Activated CD4-positive, alpha-beta memory T cell treated with anti-CD3 and anti-CD28 coated beads for 36 hours (primary cell): ENCODE measurements at regions not wholly inside any gene's neighbourhood (a gene's known extent, or its start where the extent isn't known, plus 50 kb on each side); places are given as distances from the start of the nearest gene placed in this dataset.

Source experiments
- CTCF ChIA-PET: fragments of 350-600 bp; sonication (Branson Sonifier 250); formaldehyde crosslinking; loops from one replicate; lab custom pipeline; 2021; ENCODE audit warnings: antibody characterized with exemption, inconsistent platforms; lab: Charles Lee
- POLR2A ChIA-PET: fragments of 350-600 bp; sonication (Branson Sonifier 250); formaldehyde crosslinking; loops from one replicate; lab custom pipeline; 2021; ENCODE audit warnings: antibody characterized with exemption; lab: Charles Lee
- DNase-seq: peaks from one replicate; pipeline ENCODE4 v3.0.0-alpha.2; 2020
- H3K27ac Mint-ChIP-seq: one replicate; pipeline ENCODE4 v1.8.0; 2021; ENCODE audit warnings: mixed read lengths
- H3K27me3 Mint-ChIP-seq: one replicate; pipeline ENCODE4 v1.8.0; 2021; ENCODE audit warnings: mixed read lengths
- H3K36me3 Mint-ChIP-seq: one replicate; pipeline ENCODE4 v1.8.0; 2021; ENCODE audit warnings: mixed read lengths
- H3K4me1 Mint-ChIP-seq: one replicate; pipeline ENCODE4 v1.8.0; 2021; ENCODE audit warnings: low read depth, mixed read lengths
- H3K4me3 Mint-ChIP-seq: one replicate; pipeline ENCODE4 v1.8.0; 2021; ENCODE audit warnings: mild to moderate bottlenecking, mixed read lengths
- H3K9me3 Mint-ChIP-seq: one replicate; pipeline ENCODE4 v1.8.0; 2021; ENCODE audit warnings: mixed read lengths
- intact Hi-C: fragments of 100-400 bp; cut with micrococcal nuclease; formaldehyde crosslinking; loops from one replicate; pipeline ENCODE4 v1.15.1; 2023

GRCh38 chr12:107454109-107454830 is 231.3 kb upstream of the PWP1 start:
- intact Hi-C loops = no loop called here
- H3K4me3 Mint-ChIP-seq = no peak overlapping the region
- H3K27me3 Mint-ChIP-seq = no peaks in the 10 kb centered on the region
- DNase-seq = no peak
- CTCF ChIA-PET = no interaction called here
- peaks cover 8% of the 10 kb centered on the region for H3K36me3 Mint-ChIP-seq
- H3K9me3 Mint-ChIP-seq = peaks cover 8% of the 10 kb centered on the region
- POLR2A ChIA-PET = no interaction called here
- no peak overlapping the region for H3K27ac Mint-ChIP-seq
- H3K4me1 Mint-ChIP-seq = no peaks in the 10 kb centered on the region

GRCh38 chr12:107457362-107457935 is 228.2 kb upstream of the PWP1 start:
- Mint-ChIP-seq H3K36me3 (peaks cover 6% of the 10 kb centered on the region), H3K4me3 (no peak overlapping the region), H3K27me3 (no peaks in the 10 kb centered on the region), H3K9me3 (peaks cover 5% of the 10 kb centered on the region), H3K4me1 (peaks cover 4% of the 10 kb centered on the region), H3K27ac (no peak overlapping the region)
- intact Hi-C loops = no loop called here
- DNase-seq = no peak
- CTCF ChIA-PET = interaction anchor here (1.0 kb wide), 1 partner anchor 213 kb away, joined by 3 read pairs; no protein-coding TSS in a partner anchor
- POLR2A ChIA-PET = no interaction called here

- Mint-ChIP-seq H3K36me3 (peaks cover 3% of the 10 kb centered on the region), H3K27me3 (no peaks in the 10 kb centered on the region), H3K9me3 (peaks cover under 1% of the 10 kb centered on the region), H3K4me3 (no peak overlapping the region), H3K4me1 (peaks cover 4% of the 10 kb centered on the region), H3K27ac (no peak overlapping the region)
- ChIA-PET CTCF (no interaction called here), POLR2A (no interaction called here)
- no peak for DNase-seq
- intact Hi-C loops = no loop called here
Measured at GRCh38 chr12:107458163-107458562, 227.4 kb upstream of the PWP1 start.

GRCh38 chr12:107458990-107459389 is 226.6 kb upstream of the PWP1 start:
- Mint-ChIP-seq H3K4me1 (peaks cover 4% of the 10 kb centered on the region), H3K27ac (no peak overlapping the region), H3K36me3 (no peaks in the 10 kb centered on the region), H3K4me3 (no peak overlapping the region), H3K27me3 (no peaks in the 10 kb centered on the region), H3K9me3 (no peaks in the 10 kb centered on the region)
- CTCF ChIA-PET = no interaction called here
- POLR2A ChIA-PET = no interaction called here
- intact Hi-C loops = no loop called here
- DNase-seq = no peak

GRCh38 chr12:107459641-107460040 is 226.0 kb upstream of the PWP1 start:
- Mint-ChIP-seq H3K27me3 (no peaks in the 10 kb centered on the region), H3K4me1 (peaks cover 4% of the 10 kb centered on the region), H3K4me3 (no peak overlapping the region), H3K36me3 (no peaks in the 10 kb centered on the region), H3K27ac (no peak overlapping the region), H3K9me3 (no peaks in the 10 kb centered on the region)
- DNase-seq = no peak
- ChIA-PET POLR2A (no interaction called here), CTCF (no interaction called here)
- intact Hi-C loops = no loop called here

GRCh38 chr12:107461222-107461975 is 224.2 kb upstream of the PWP1 start:
- CTCF ChIA-PET = no interaction called here
- H3K27ac Mint-ChIP-seq = no peak overlapping the region
- POLR2A ChIA-PET = no interaction called here
- no peak overlapping the region for H3K4me3 Mint-ChIP-seq
- no peaks in the 10 kb centered on the region for H3K36me3 Mint-ChIP-seq
- no peaks in the 10 kb centered on the region for H3K9me3 Mint-ChIP-seq
- peaks cover 4% of the 10 kb centered on the region for H3K4me1 Mint-ChIP-seq
- H3K27me3 Mint-ChIP-seq = no peaks in the 10 kb centered on the region
- DNase-seq = no peak
- intact Hi-C loops = no loop called here

- POLR2A ChIA-PET = no interaction called here
- H3K27ac Mint-ChIP-seq = no peak overlapping the region
- H3K4me3 Mint-ChIP-seq = no peak overlapping the region
- no peak for DNase-seq
- H3K27me3 Mint-ChIP-seq = no peaks in the 10 kb centered on the region
- H3K9me3 Mint-ChIP-seq = no peaks in the 10 kb centered on the region
- H3K36me3 Mint-ChIP-seq = no peaks in the 10 kb centered on the region
- CTCF ChIA-PET = no interaction called here
- H3K4me1 Mint-ChIP-seq = peaks cover 4% of the 10 kb centered on the region
- intact Hi-C loops = no loop called here
Measured at GRCh38 chr12:107462428-107463332, 222.9 kb upstream of the PWP1 start.

- ChIA-PET CTCF (no interaction called here), POLR2A (no interaction called here)
- intact Hi-C loops = no loop called here
Measured at GRCh38 chr12:107464644-107465043, 221.0 kb upstream of the PWP1 start.

GRCh38 chr12:107465625-107466024 is 220.0 kb upstream of the PWP1 start:
- no peak overlapping the region for H3K27ac Mint-ChIP-seq
- CTCF ChIA-PET = no interaction called here

More at GRCh38 chr12:107464644-107465043, 221.0 kb upstream of the PWP1 start:
- no peaks in the 10 kb centered on the region for H3K36me3 Mint-ChIP-seq
- no peak overlapping the region for H3K4me3 Mint-ChIP-seq
- H3K27ac Mint-ChIP-seq = no peak overlapping the region
- no peaks in the 10 kb centered on the region for H3K9me3 Mint-ChIP-seq
- DNase-seq = no peak
- peaks cover 9% of the 10 kb centered on the region for H3K4me1 Mint-ChIP-seq
- no peaks in the 10 kb centered on the region for H3K27me3 Mint-ChIP-seq

GRCh38 chr12:107467716-107468115 is 217.9 kb upstream of the PWP1 start:
- ChIA-PET POLR2A (no interaction called here), CTCF (no interaction called here)
- Mint-ChIP-seq H3K27ac (no peak overlapping the region), H3K36me3 (no peaks in the 10 kb centered on the region), H3K9me3 (no peaks in the 10 kb centered on the region), H3K4me3 (no peak overlapping the region), H3K27me3 (no peaks in the 10 kb centered on the region), H3K4me1 (peaks cover 5% of the 10 kb centered on the region)
- intact Hi-C loops = no loop called here
- DNase-seq = no peak

More at GRCh38 chr12:107465625-107466024, 220.0 kb upstream of the PWP1 start:
- H3K36me3 Mint-ChIP-seq = no peaks in the 10 kb centered on the region
- intact Hi-C loops = no loop called here
- no peaks in the 10 kb centered on the region for H3K9me3 Mint-ChIP-seq
- no peaks in the 10 kb centered on the region for H3K27me3 Mint-ChIP-seq
- DNase-seq = no peak
- H3K4me1 Mint-ChIP-seq = peaks cover 9% of the 10 kb centered on the region
- POLR2A ChIA-PET = no interaction called here
- no peak overlapping the region for H3K4me3 Mint-ChIP-seq

- H3K4me3 Mint-ChIP-seq = no peak overlapping the region
- no peak overlapping the region for H3K27ac Mint-ChIP-seq
- H3K9me3 Mint-ChIP-seq = no peaks in the 10 kb centered on the region
- peaks cover 5% of the 10 kb centered on the region for H3K4me1 Mint-ChIP-seq
- intact Hi-C loops = no loop called here
- CTCF ChIA-PET = interaction anchor here (0.5 kb wide), 1 partner anchor 1044 kb away, joined by 3 read pairs; no protein-coding TSS in a partner anchor
- POLR2A ChIA-PET = no interaction called here
- no peaks in the 10 kb centered on the region for H3K27me3 Mint-ChIP-seq
- H3K36me3 Mint-ChIP-seq = no peaks in the 10 kb centered on the region
- DNase-seq = no peak
Measured at GRCh38 chr12:107468182-107468581, 217.4 kb upstream of the PWP1 start.

GRCh38 chr12:107469011-107469410 is 216.6 kb upstream of the PWP1 start:
- Mint-ChIP-seq H3K4me3 (no peak overlapping the region), H3K4me1 (peaks cover 5% of the 10 kb centered on the region)
- CTCF ChIA-PET = no interaction called here

More at GRCh38 chr12:107469011-107469410, 216.6 kb upstream of the PWP1 start:
- Mint-ChIP-seq H3K27ac (no peak overlapping the region), H3K36me3 (no peaks in the 10 kb centered on the region), H3K27me3 (no peaks in the 10 kb centered on the region), H3K9me3 (no peaks in the 10 kb centered on the region)
- POLR2A ChIA-PET = no interaction called here
- intact Hi-C loops = no loop called here
- DNase-seq = no peak
